ENCODE measurements at regions not wholly inside any gene's neighbourhood (a gene's known extent, or its start where the extent isn't known, plus 50 kb on each side); places are given as distances from the start of the nearest gene placed in this dataset.

DNA sequence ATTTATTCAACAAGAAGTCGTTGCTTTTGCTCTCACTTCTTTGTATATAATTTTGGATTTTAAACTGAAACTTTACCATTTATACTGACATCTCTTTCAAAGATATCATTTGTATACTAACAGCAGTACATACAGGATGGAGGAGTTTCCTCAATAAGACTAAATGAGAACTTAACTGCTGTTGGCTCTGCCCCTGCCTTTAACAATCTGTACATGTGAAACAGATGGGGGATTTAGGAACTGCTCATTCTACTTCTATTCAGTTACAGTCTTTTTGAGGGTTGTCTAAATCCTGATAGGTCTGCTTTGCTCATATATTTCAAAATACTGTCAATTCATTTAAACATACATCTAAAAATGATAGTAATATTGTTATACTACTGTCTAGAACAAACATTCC is 663.2 kb downstream of the ADGRL2 start:
- TF ChIP-seq, protein P1, sequence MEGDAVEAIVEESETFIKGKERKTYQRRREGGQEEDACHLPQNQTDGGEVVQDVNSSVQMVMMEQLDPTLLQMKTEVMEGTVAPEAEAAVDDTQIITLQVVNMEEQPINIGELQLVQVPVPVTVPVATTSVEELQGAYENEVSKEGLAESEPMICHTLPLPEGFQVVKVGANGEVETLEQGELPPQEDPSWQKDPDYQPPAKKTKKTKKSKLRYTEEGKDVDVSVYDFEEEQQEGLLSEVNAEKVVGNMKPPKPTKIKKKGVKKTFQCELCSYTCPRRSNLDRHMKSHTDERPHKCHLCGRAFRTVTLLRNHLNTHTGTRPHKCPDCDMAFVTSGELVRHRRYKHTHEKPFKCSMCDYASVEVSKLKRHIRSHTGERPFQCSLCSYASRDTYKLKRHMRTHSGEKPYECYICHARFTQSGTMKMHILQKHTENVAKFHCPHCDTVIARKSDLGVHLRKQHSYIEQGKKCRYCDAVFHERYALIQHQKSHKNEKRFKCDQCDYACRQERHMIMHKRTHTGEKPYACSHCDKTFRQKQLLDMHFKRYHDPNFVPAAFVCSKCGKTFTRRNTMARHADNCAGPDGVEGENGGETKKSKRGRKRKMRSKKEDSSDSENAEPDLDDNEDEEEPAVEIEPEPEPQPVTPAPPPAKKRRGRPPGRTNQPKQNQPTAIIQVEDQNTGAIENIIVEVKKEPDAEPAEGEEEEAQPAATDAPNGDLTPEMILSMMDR (IDR thresholded peaks at IDR 0.05; ENCODE audit: poor library complexity, severe bottlenecking), result no peak
- no peak overlapping the region for H3K4me3 ChIP-seq (ENCODE audit: severe bottlenecking)
- no peaks in the 10 kb centered on the region for H3K27me3 ChIP-seq (ENCODE audit: insufficient read depth, poor library complexity, severe bottlenecking)
- H3K9me3 ChIP-seq (ENCODE audit: severe bottlenecking), result no peaks in the 10 kb centered on the region
- ATAC-seq (ENCODE audit: low read depth) (no peak), DNase-seq (ENCODE audit: low spot score) (no peak)
- H3K27ac ChIP-seq (ENCODE audit: poor library complexity, severe bottlenecking), result no peak overlapping the region
- no peaks in the 10 kb centered on the region for H3K4me1 ChIP-seq (ENCODE audit: insufficient read depth, poor library complexity, severe bottlenecking)
- no peaks in the 10 kb centered on the region for H3K36me3 ChIP-seq (ENCODE audit: low read depth)

DNA sequence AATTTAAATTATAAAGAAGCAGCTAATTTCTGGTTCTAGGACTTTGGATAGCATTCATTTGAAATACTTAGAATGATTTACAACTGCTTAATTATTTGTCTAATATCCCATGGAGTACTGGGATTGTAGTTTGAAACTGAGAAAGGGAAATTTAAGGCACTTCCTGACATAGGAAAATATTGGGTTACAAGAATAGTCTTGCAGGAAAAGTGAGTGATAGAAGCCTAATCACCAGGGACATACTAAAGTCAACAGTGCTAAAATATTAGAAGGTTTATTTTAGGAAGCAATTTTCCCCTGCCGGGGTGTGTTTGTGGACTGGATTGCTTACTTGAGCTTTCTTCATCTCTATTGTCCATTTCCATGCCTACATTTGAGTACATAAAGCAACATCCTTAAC is 661.6 kb downstream of the ADGRL2 start:
- DNase-seq (ENCODE audit: low spot score), result no peak
- H3K36me3 ChIP-seq (ENCODE audit: low read depth), result no peaks in the 10 kb centered on the region
- H3K27ac ChIP-seq (ENCODE audit: poor library complexity, severe bottlenecking), result no peak overlapping the region
- H3K4me3 ChIP-seq (ENCODE audit: severe bottlenecking), result no peak overlapping the region
- H3K27me3 ChIP-seq (ENCODE audit: insufficient read depth, poor library complexity, severe bottlenecking), result no peaks in the 10 kb centered on the region
- TF ChIP-seq, protein P1 (IDR thresholded peaks at IDR 0.05; ENCODE audit: poor library complexity, severe bottlenecking), result no peak
- no peaks in the 10 kb centered on the region for H3K9me3 ChIP-seq (ENCODE audit: severe bottlenecking)
- no peak for ATAC-seq (ENCODE audit: low read depth)
- H3K4me1 ChIP-seq (ENCODE audit: insufficient read depth, poor library complexity, severe bottlenecking), result no peaks in the 10 kb centered on the region

DNA sequence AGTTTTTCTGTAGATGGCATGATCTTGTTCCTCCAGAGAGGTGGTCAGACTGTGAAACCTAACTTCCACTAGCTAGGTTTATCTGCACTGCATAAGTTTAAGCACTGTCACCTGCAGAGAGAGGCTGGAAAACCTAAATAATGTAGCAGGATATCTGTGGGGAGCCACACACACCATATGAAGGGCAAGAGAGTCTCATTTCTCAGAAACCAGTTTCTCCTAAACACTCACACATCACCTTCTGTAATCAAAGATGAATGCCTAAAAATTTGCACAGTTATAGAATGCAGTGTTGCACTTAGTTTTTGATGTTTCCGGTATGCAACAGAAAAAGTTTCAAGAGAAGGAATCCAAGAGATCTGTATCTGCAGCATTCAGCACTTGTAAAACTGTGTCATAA is 654.6 kb downstream of the ADGRL2 start:
- ATAC-seq (ENCODE audit: low read depth) (no peak), DNase-seq (ENCODE audit: low spot score) (no peak)
- TF ChIP-seq, protein P1 (IDR thresholded peaks at IDR 0.05; ENCODE audit: poor library complexity, severe bottlenecking), result no peak
- Histone ChIP-seq H3K36me3 (ENCODE audit: low read depth) (no peaks in the 10 kb centered on the region), H3K4me1 (ENCODE audit: insufficient read depth, poor library complexity, severe bottlenecking) (no peaks in the 10 kb centered on the region), H3K27me3 (ENCODE audit: insufficient read depth, poor library complexity, severe bottlenecking) (no peaks in the 10 kb centered on the region), H3K27ac (ENCODE audit: poor library complexity, severe bottlenecking) (no peak overlapping the region), H3K9me3 (ENCODE audit: severe bottlenecking) (no peaks in the 10 kb centered on the region), H3K4me3 (ENCODE audit: severe bottlenecking) (no peak overlapping the region)

DNA sequence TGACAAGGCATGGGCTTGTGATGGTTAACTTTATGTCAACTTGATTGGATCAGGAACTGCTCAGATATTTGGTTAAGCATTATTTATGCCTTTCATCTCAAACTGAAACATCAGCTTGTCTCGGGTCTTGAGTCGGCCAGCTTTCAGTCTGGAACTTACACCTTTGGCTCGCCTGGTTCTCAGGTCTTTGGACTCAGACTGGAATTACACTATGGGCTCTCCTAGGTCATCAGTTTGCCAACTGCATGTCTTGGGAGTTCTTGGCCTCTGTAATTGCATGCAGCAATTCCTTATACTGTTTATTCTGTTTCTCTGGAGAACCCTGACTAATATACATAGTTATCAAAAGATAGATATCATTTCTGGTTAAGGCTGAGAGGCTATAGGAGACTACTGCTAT is 653.7 kb downstream of the ADGRL2 start:
- Histone ChIP-seq H3K4me1 (ENCODE audit: insufficient read depth, poor library complexity, severe bottlenecking) (no peaks in the 10 kb centered on the region), H3K27me3 (ENCODE audit: insufficient read depth, poor library complexity, severe bottlenecking) (no peaks in the 10 kb centered on the region), H3K27ac (ENCODE audit: poor library complexity, severe bottlenecking) (no peak overlapping the region), H3K36me3 (ENCODE audit: low read depth) (no peaks in the 10 kb centered on the region), H3K4me3 (ENCODE audit: severe bottlenecking) (no peak overlapping the region), H3K9me3 (ENCODE audit: severe bottlenecking) (no peaks in the 10 kb centered on the region)
- ATAC-seq (ENCODE audit: low read depth), result no peak
- DNase-seq (ENCODE audit: low spot score), result no peak
- TF ChIP-seq, protein P1 (IDR thresholded peaks at IDR 0.05; ENCODE audit: poor library complexity, severe bottlenecking), result no peak

DNA sequence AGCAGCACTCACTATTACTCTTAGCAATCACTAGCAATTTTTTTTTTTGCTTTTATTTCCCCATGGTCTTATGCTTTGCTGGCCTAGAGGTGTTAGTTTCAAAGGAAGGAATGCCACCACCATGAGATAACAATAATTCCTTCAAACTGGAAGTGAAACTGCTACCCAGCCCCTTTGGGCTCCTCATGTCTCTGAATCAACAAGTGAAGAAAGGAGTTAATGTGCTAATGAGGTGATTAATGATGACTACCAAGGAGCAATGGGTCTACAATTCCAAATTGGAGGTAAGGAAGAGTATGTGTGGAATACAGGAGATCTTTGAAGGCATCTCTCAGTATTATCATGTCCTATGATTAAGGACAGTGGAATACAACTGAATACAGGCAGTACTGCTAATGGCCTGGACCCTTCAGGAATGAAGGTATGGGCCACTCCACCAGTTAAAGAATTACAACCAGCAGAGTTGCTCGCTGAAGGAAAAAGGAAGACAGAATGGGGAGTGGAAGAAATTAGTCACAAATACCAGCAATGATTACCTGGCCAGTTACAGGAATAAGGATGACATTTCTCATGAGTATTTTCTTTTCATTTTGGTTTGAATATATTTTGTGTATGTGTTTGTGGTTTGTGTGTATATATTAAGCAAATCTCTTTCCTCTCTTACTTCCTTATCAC is 652.9 kb downstream of the ADGRL2 start:
- Histone ChIP-seq H3K4me1 (ENCODE audit: insufficient read depth, poor library complexity, severe bottlenecking) (no peaks in the 10 kb centered on the region), H3K36me3 (ENCODE audit: low read depth) (no peaks in the 10 kb centered on the region), H3K9me3 (ENCODE audit: severe bottlenecking) (no peaks in the 10 kb centered on the region), H3K27ac (ENCODE audit: poor library complexity, severe bottlenecking) (no peak overlapping the region), H3K27me3 (ENCODE audit: insufficient read depth, poor library complexity, severe bottlenecking) (no peaks in the 10 kb centered on the region), H3K4me3 (ENCODE audit: severe bottlenecking) (no peak overlapping the region)
- ATAC-seq (ENCODE audit: low read depth) (no peak), DNase-seq (ENCODE audit: low spot score) (no peak)
- TF ChIP-seq, protein P1 (IDR thresholded peaks at IDR 0.05; ENCODE audit: poor library complexity, severe bottlenecking), result no peak
